ENCODE measurements at regions not wholly inside any gene's neighbourhood (a gene's known extent, or its start where the extent isn't known, plus 50 kb on each side); places are given as distances from the start of the nearest gene placed in this dataset.

GRCh38 chr1:239562095-239562494 is 175.7 kb downstream of the CHRM3 start:
- Histone ChIP-seq H4K20me1 (ENCODE audit: insufficient read depth, low read length) (no peaks in the 10 kb centered on the region), H2BK15ac (ENCODE audit: low read depth, low read length) (no peak overlapping the region), H3K79me1 (ENCODE audit: low read depth in 1 of 2, low read length in 2 of 2) (no peaks in the 10 kb centered on the region), H3K4ac (ENCODE audit: low read depth, low read length) (no peak overlapping the region), H3K9me1 (ENCODE audit: insufficient read depth, low read length) (no peaks in the 10 kb centered on the region), H3K23ac (ENCODE audit: low read depth, low read length) (no peak overlapping the region), H3K27me3 (ENCODE audit: control insufficient read depth, insufficient read depth, low read length) (no peaks in the 10 kb centered on the region), H2BK5ac (ENCODE audit: low read depth, low read length, poor library complexity, severe bottlenecking) (no peak overlapping the region), H3K36me3 (ENCODE audit: control insufficient read depth, insufficient read depth, low read length) (no peaks in the 10 kb centered on the region), H4K91ac (ENCODE audit: insufficient read depth, low read depth, low read length) (no peak overlapping the region), H3K18ac (ENCODE audit: low read depth, low read length) (no peak overlapping the region), H3K56ac (ENCODE audit: extremely low read depth, insufficient read depth, low read length) (no peak overlapping the region), H3K9ac (ENCODE audit: low read depth, low read length) (no peak overlapping the region), H4K5ac (ENCODE audit: low read depth, low read length) (no peak overlapping the region), H4K8ac (ENCODE audit: low read depth in 2 of 2, low read length in 2 of 2) (no peak overlapping the region), H3K14ac (replicated peaks; ENCODE audit: low read depth, low read length) (no peak overlapping the region), H2AK9ac (replicated peaks; ENCODE audit: low read depth, low read length, poor library complexity) (no peak overlapping the region), H3K4me3 (ENCODE audit: insufficient read depth, low read depth, low read length) (no peak overlapping the region), H3K9me3 (ENCODE audit: control insufficient read depth, insufficient read depth, low read length) (peaks cover 8% of the 10 kb centered on the region), H2AK5ac (ENCODE audit: low read depth, low read length) (no peak overlapping the region), H2BK120ac (ENCODE audit: low read depth, low read length) (no peak overlapping the region), H3K27ac (ENCODE audit: insufficient read depth, low read length) (no peak overlapping the region), H3K4me2 (ENCODE audit: low read depth, low read length) (no peak overlapping the region), H2AFZ (replicated peaks; ENCODE audit: low read length, poor library complexity) (no peak overlapping the region), H2BK20ac (ENCODE audit: low read depth, low read length) (no peak overlapping the region), H3K4me1 (ENCODE audit: control insufficient read depth, insufficient read depth, low read length) (no peaks in the 10 kb centered on the region)
- ATAC-seq (ENCODE audit: low read depth) = no peak
- in situ Hi-C loops (cut with MboI; ENCODE audit: low sequenced_read_pairs) = no loop called here
- BruUV-seq (replicated peaks) = no TSS peak
- dilution Hi-C loops (cut with HindIII; ENCODE audit: low sequenced_read_pairs, unreplicated experiment) = no loop called here
- ChIA-PET POLR2A (ENCODE audit: unreplicated experiment) (no interaction called here), CTCF (no interaction called here)
- TF ChIP-seq FOS (IDR thresholded peaks at IDR 0.05; ENCODE audit: low read depth, low read length) (no peak), NFE2L2 (IDR thresholded peaks at IDR 0.05; ENCODE audit: low read depth, low read length) (no peak), CTCF (conservative IDR thresholded peaks at IDR 0.05; ENCODE audit: low read depth, low read length) (no peak), MXI1 (IDR thresholded peaks at IDR 0.05; ENCODE audit: borderline replicate concordance, low read depth, low read length) (no peak), RCOR1 (IDR thresholded peaks at IDR 0.05; ENCODE audit: insufficient replicate concordance, low read length) (no peak), RFX5 (IDR thresholded peaks at IDR 0.05; ENCODE audit: low read depth, low read length) (no peak), POLR2A (IDR thresholded peaks at IDR 0.05; ENCODE audit: low read depth, low read length) (no peak), ELK1 (IDR thresholded peaks at IDR 0.05; ENCODE audit: borderline replicate concordance, low read depth, low read length) (no peak), SMC3 (IDR thresholded peaks at IDR 0.05; ENCODE audit: low read depth, low read length) (no peak), MAZ (IDR thresholded peaks at IDR 0.05; ENCODE audit: borderline replicate concordance, low read depth, low read length) (no peak), CEBPB (IDR thresholded peaks at IDR 0.05; ENCODE audit: low read depth, low read length) (no peak), CHD1 (IDR thresholded peaks at IDR 0.05; ENCODE audit: low read depth, low read length) (no peak), RAD21 (IDR thresholded peaks at IDR 0.05; ENCODE audit: low read length) (no peak), BHLHE40 (IDR thresholded peaks at IDR 0.05; ENCODE audit: low read depth, low read length) (no peak), MAFK (IDR thresholded peaks at IDR 0.05; ENCODE audit: low read depth, low read length) (no peak)
- TF ChIP-seq, protein P1, sequence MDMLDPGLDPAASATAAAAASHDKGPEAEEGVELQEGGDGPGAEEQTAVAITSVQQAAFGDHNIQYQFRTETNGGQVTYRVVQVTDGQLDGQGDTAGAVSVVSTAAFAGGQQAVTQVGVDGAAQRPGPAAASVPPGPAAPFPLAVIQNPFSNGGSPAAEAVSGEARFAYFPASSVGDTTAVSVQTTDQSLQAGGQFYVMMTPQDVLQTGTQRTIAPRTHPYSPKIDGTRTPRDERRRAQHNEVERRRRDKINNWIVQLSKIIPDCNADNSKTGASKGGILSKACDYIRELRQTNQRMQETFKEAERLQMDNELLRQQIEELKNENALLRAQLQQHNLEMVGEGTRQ (IDR thresholded peaks at IDR 0.05; ENCODE audit: low read depth, low read length) = no peak
- WGBS, 2 experiments (ENCODE audit: extremely low coverage in 2 of 2, insufficient read length in 1 of 2) = no CpG with 5 or more reads among the region's 6 CpGs
- no peak for DNase-seq
- intact Hi-C loops (cut with micrococcal nuclease) = no loop called here

Measured in IMR-90 (cell line).